ENCODE measurements at regions not wholly inside any gene's neighbourhood (a gene's known extent, or its start where the extent isn't known, plus 50 kb on each side); places are given as distances from the start of the nearest gene placed in this dataset.

GRCh38 chr7:85866540-85866939 is 679.7 kb upstream of the SEMA3D start:
- H3K9ac ChIP-seq (ENCODE audit: low read length): no peak overlapping the region
- no peaks in the 10 kb centered on the region for H3K79me2 ChIP-seq (ENCODE audit: control insufficient read depth, insufficient read depth, low read length)
- ChIA-PET CTCF (no interaction called here), POLR2A (no interaction called here)
- WGBS (ENCODE audit: insufficient coverage): 80% methylated on average over 3 of the region's 4 CpGs
- ATAC-seq (ENCODE audit: low read depth) (no peak), DNase-seq (no peak)
- no peak overlapping the region for H3K27ac ChIP-seq (ENCODE audit: low read length in 2 of 2)
- intact Hi-C loops (cut with micrococcal nuclease): no loop called here
- H3K4me1 Mint-ChIP-seq: no peaks in the 10 kb centered on the region
- H4K20me1 ChIP-seq (ENCODE audit: control insufficient read depth, insufficient read depth, low read length, poor library complexity, severe bottlenecking): no peaks in the 10 kb centered on the region
- no peaks in the 10 kb centered on the region for H3K36me3 ChIP-seq (replicated peaks in 1 of 2; ENCODE audit: control extremely low read depth in 1 of 2, control insufficient read depth in 1 of 2, extremely low read depth in 1 of 2, insufficient read depth in 2 of 2, low read length in 1 of 2)
- no peak overlapping the region for H2AFZ ChIP-seq (ENCODE audit: insufficient read depth, low read depth, low read length, poor library complexity, severe bottlenecking)
- H3K27me3 Mint-ChIP-seq: no peaks in the 10 kb centered on the region
- TF ChIP-seq EZH2 (IDR thresholded peaks at IDR 0.05; ENCODE audit: borderline replicate concordance, insufficient read depth, low read depth, low read length, poor library complexity, severe bottlenecking): no peak
- TF ChIP-seq CTCF (IDR thresholded peaks at IDR 0.05): no peak
- H3K9me3 ChIP-seq (ENCODE audit: control extremely low read depth in 1 of 3, control insufficient read depth in 2 of 3, insufficient read depth in 1 of 3, low read length in 2 of 3): peaks cover 0 to 5% (median 0%) of the 10 kb centered on the region in 3 donors
- H3K4me1 ChIP-seq (ENCODE audit: control insufficient read depth in 2 of 2, insufficient read depth in 2 of 2, low read length in 2 of 2): no peaks in the 10 kb centered on the region
- no peak overlapping the region for H3K4me3 ChIP-seq (ENCODE audit: control extremely low read depth in 1 of 5, extremely low read depth in 1 of 5, insufficient read depth in 1 of 5, low read depth in 2 of 5, low read length in 4 of 5)
- no peak overlapping the region for H3K4me3 Mint-ChIP-seq
- H3K9me3 Mint-ChIP-seq (ENCODE audit: insufficient read depth): peaks cover 5% of the 10 kb centered on the region
- H3K27me3 ChIP-seq (replicated peaks in 1 of 4; ENCODE audit: control extremely low read depth in 1 of 4, control insufficient read depth in 3 of 4, insufficient read depth in 4 of 4, low read length in 3 of 4): no peaks in the 10 kb centered on the region
- no peak overlapping the region for H3K27ac Mint-ChIP-seq
- no peak overlapping the region for H3K4me2 ChIP-seq (replicated peaks; ENCODE audit: low read depth, low read length, poor library complexity, severe bottlenecking)

GRCh38 chr7:85851571-85852193 is 664.8 kb upstream of the SEMA3D start:
- Mint-ChIP-seq H3K27me3 (no peaks in the 10 kb centered on the region), H3K27ac (no peak overlapping the region), H3K9me3 (ENCODE audit: insufficient read depth) (no peaks in the 10 kb centered on the region), H3K4me3 (no peak overlapping the region), H3K4me1 (no peaks in the 10 kb centered on the region)
- Histone ChIP-seq H3K4me2 (replicated peaks; ENCODE audit: low read depth, low read length, poor library complexity, severe bottlenecking) (no peak overlapping the region), H2AFZ (ENCODE audit: insufficient read depth, low read depth, low read length, poor library complexity, severe bottlenecking) (no peak overlapping the region), H3K27ac (ENCODE audit: low read length in 2 of 2) (no peak overlapping the region), H3K36me3 (replicated peaks in 1 of 2; ENCODE audit: control extremely low read depth in 1 of 2, control insufficient read depth in 1 of 2, extremely low read depth in 1 of 2, insufficient read depth in 2 of 2, low read length in 1 of 2) (no peaks in the 10 kb centered on the region), H3K27me3 (replicated peaks in 1 of 4; ENCODE audit: control extremely low read depth in 1 of 4, control insufficient read depth in 3 of 4, insufficient read depth in 4 of 4, low read length in 3 of 4) (no peaks in the 10 kb centered on the region), H3K79me2 (ENCODE audit: control insufficient read depth, insufficient read depth, low read length) (no peaks in the 10 kb centered on the region), H3K4me1 (ENCODE audit: control insufficient read depth in 2 of 2, insufficient read depth in 2 of 2, low read length in 2 of 2) (no peaks in the 10 kb centered on the region), H4K20me1 (ENCODE audit: control insufficient read depth, insufficient read depth, low read length, poor library complexity, severe bottlenecking) (no peaks in the 10 kb centered on the region), H3K9me3 (ENCODE audit: control extremely low read depth in 1 of 3, control insufficient read depth in 2 of 3, insufficient read depth in 1 of 3, low read length in 2 of 3) (no peaks in the 10 kb centered on the region), H3K9ac (ENCODE audit: low read length) (no peak overlapping the region), H3K4me3 (ENCODE audit: control extremely low read depth in 1 of 5, extremely low read depth in 1 of 5, insufficient read depth in 1 of 5, low read depth in 2 of 5, low read length in 4 of 5) (no peak overlapping the region)
- DNase-seq (no peak), ATAC-seq (ENCODE audit: low read depth) (no peak)
- intact Hi-C loops (cut with micrococcal nuclease): no loop called here
- TF ChIP-seq EZH2 (IDR thresholded peaks at IDR 0.05; ENCODE audit: borderline replicate concordance, insufficient read depth, low read depth, low read length, poor library complexity, severe bottlenecking): no peak
- no CpG with 5 or more reads among the region's 6 CpGs for WGBS (ENCODE audit: insufficient coverage)
- ChIA-PET POLR2A (no interaction called here), CTCF (interaction anchor here (0.9 kb wide), 1 partner anchor 1915 kb away, joined by 3 read pairs; no protein-coding TSS in a partner anchor)
